Gastrocnemius medialis (tissue), 4 donors: ENCODE measurements at regions not wholly inside any gene's neighbourhood (a gene's known extent, or its start where the extent isn't known, plus 50 kb on each side); places are given as distances from the start of the nearest gene placed in this dataset.

Source experiments
- ATAC-seq, 2 donors: fragments of 150-250 bp; one replicate each; pipeline ENCODE4 v1.9.1; 2016
- DNase-seq, 2 donors: peaks; one replicate each; pipeline ENCODE4 v3.0.0-alpha.2; 2019
- H3K27ac ChIP-seq, 4 donors: fragments of 200-600 bp; sonication (generic); 1 replicate in 1 of 4; 2 replicates in 3 of 4; pipeline ENCODE4 v1.5.1; 2016 to 2018; ENCODE audit warnings: mild to moderate bottlenecking in 2 of 4, moderate library complexity in 1 of 4
- H3K27me3 ChIP-seq, 3 donors: fragments of 200-600 bp; sonication (generic) in 2 of 3; 1 replicate in 1 of 3; 2 replicates in 2 of 3; pipeline versions ENCODE4 v1.5.1 to v1.6.0; 2016 to 2019; ENCODE audit warnings: mild to moderate bottlenecking in 1 of 3, moderate library complexity in 1 of 3
- H3K36me3 ChIP-seq, 2 donors: fragments of 200-600 bp; sonication (generic) in 1 of 2; one replicate each; pipeline ENCODE4 v1.5.1; 2017 to 2018
- H3K4me1 ChIP-seq, 2 donors: fragments of 200-600 bp; sonication (generic) in 1 of 2; one replicate each; pipeline ENCODE4 v1.5.1; 2016 to 2017; ENCODE audit warnings: mild to moderate bottlenecking in 2 of 2
- H3K4me3 ChIP-seq, 4 donors: fragments of 200-600 bp; sonication (generic) in 3 of 4; 1 replicate in 1 of 4; 2 replicates in 3 of 4; pipeline ENCODE4 v1.5.1; 2016 to 2019; ENCODE audit warnings: mild to moderate bottlenecking in 2 of 4
- H3K9me3 ChIP-seq, 3 donors: fragments of 200-600 bp; sonication (generic) in 2 of 3; 1 replicate in 1 of 3; 2 replicates in 2 of 3; pipeline ENCODE4 v1.5.1; 2016 to 2019
- CTCF ChIP-seq, 5 experiments: fragments of 450-650 bp in 3 of 5; fragments of 200-600 bp in 2 of 5; sonication (generic) in 2 of 5; IDR thresholded peaks in 4 of 5; conservative IDR thresholded peaks in 1 of 5; 1 replicate in 4 of 5; 2 replicates in 1 of 5; pipeline ENCODE4 v1.5.1; 2016 to 2019; ENCODE audit warnings: antibody characterized with exemption in 5 of 5, mild to moderate bottlenecking in 3 of 5, moderate library complexity in 3 of 5
- POLR2A ChIP-seq, 2 donors: fragments of 450-650 bp; IDR thresholded peaks; one replicate each; pipeline ENCODE4 v1.6.1; 2017; ENCODE audit warnings: antibody characterized with exemption in 2 of 2, mild to moderate bottlenecking in 2 of 2, moderate library complexity in 2 of 2
- in situ Hi-C, 4 donors: fragments of 200-750 bp; cut with MboI; loops; one replicate each; pipeline versions ENCODE4 v1.15.0 to v1.8.0; 2017; ENCODE audit warnings: low sequenced_read_pairs in 4 of 4
- intact Hi-C: fragments of 100-400 bp; cut with DNase I; formaldehyde crosslinking; loops from one replicate; pipeline ENCODE4 v1.15.1; 2023; ENCODE audit warnings: low total_unique reads

DNA sequence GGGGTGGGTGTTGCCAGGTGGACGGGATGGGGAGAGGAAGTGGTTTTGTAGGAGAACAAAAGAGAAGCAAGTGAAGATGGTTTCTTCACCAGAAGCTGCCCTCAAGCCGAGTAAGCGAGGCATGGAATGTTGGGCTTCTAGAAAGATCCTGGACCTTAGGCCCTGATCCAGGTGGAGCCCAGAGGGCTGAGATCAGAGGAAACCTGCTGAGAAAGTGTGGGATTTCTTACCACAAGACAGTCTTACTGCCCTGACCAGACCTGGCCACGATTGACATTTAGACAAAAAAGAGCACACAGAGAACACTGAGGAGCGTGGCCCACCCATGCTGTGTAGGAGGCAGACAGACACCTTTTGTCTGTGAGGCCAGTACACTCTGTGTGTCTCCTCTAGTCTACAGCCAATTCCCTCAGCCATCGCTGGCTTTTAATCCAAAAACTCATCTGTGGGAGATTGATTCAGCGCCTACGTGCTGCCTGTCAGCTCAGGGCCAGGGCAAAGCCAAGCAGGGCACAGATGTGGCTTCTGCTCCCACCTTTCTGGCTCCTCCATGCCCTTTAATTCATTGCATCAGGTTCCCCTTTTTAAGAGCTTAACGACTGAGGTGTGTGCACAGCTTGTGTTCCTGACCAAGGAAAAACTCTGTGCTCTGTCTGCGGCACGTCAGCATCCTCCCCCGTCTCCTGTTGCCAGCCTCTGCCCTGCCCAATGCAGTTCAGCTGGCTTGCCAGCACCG, 123.3 kb downstream of the AKAP11 start:
- intact Hi-C loops (no loop called here), in situ Hi-C loops (no loop called here)
- TF ChIP-seq POLR2A (IDR thresholded peaks at IDR 0.05) = no peak
- no peak for TF ChIP-seq CTCF (IDR thresholded peaks at IDR 0.05 in 4 of 5, conservative IDR thresholded peaks at IDR 0.05 in 1 of 5)
- Histone ChIP-seq H3K27me3 (no peaks in the 10 kb centered on the region), H3K36me3 (no peaks in the 10 kb centered on the region), H3K27ac (no peak overlapping the region), H3K4me1 (no peaks in the 10 kb centered on the region), H3K4me3 (no peak overlapping the region), H3K9me3 (no peaks in the 10 kb centered on the region)
- DNase-seq = no peak
- ATAC-seq = no peak

DNA sequence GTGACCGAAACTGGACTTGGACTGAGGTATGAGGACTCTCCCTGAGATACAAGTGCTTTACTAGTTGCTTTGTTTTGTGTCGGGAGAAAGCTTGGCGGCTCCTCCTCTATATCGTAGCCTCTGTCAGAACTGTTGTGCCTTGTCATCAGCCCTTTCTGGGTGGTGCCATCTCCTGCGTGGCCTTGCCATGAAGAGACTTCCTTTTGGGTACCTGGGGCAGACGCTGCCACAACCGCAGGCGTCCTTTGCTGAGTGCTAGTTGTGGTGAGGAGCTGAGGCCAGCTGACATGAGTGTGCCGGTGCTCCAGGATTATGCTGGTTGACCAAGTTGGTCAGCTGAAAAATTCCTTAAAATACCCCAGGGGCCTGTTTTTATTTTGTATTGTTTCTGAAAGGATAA, 124.5 kb downstream of the AKAP11 start:
- H3K4me1 ChIP-seq = no peaks in the 10 kb centered on the region
- H3K36me3 ChIP-seq = no peaks in the 10 kb centered on the region
- in situ Hi-C loops = no loop called here
- no peak for TF ChIP-seq CTCF (IDR thresholded peaks at IDR 0.05 in 4 of 5, conservative IDR thresholded peaks at IDR 0.05 in 1 of 5)
- no peak for TF ChIP-seq POLR2A (IDR thresholded peaks at IDR 0.05)
- H3K27me3 ChIP-seq = no peaks in the 10 kb centered on the region
- no peaks in the 10 kb centered on the region for H3K9me3 ChIP-seq
- DNase-seq (no peak), ATAC-seq (no peak)
- intact Hi-C loops = no loop called here
- H3K4me3 ChIP-seq = no peak overlapping the region
- H3K27ac ChIP-seq = no peak overlapping the region

- intact Hi-C loops = no loop called here
- H3K4me3 ChIP-seq = no peak overlapping the region
- no peak for ATAC-seq
- no peaks in the 10 kb centered on the region for H3K4me1 ChIP-seq
- H3K9me3 ChIP-seq = no peaks in the 10 kb centered on the region
- in situ Hi-C loops = no loop called here
- TF ChIP-seq CTCF (IDR thresholded peaks at IDR 0.05 in 4 of 5, conservative IDR thresholded peaks at IDR 0.05 in 1 of 5) = no peak
- no peak for TF ChIP-seq POLR2A (IDR thresholded peaks at IDR 0.05)
- no peak for DNase-seq
- no peaks in the 10 kb centered on the region for H3K36me3 ChIP-seq
- no peaks in the 10 kb centered on the region for H3K27me3 ChIP-seq
- H3K27ac ChIP-seq = no peak overlapping the region
These were observed 125.1 kb downstream of the AKAP11 start for GRCh38 chr13:42396901-42397655.

DNA sequence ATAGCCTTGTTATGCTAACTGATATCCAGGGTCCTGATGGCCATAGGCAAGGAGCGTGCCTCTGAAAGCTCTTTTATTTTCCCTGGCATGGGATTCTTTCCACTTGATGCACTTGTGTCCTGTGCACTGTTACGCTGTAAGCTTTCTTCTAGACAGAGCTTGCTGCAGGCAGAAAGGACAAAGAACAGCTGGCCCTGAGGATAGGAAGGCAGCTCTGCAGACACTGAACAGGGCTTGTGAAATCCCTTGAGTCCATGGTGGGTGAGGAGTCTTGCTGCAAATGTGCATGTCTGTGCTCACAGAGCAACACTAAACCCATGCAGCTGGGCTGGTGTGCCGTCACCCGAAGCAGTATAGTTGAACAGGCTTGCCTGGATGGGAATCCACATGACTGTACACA, 126.6 kb downstream of the AKAP11 start:
- no peaks in the 10 kb centered on the region for H3K4me1 ChIP-seq
- ATAC-seq = no peak
- H3K36me3 ChIP-seq = no peaks in the 10 kb centered on the region
- H3K27me3 ChIP-seq = no peaks in the 10 kb centered on the region
- TF ChIP-seq CTCF (IDR thresholded peaks at IDR 0.05 in 4 of 5, conservative IDR thresholded peaks at IDR 0.05 in 1 of 5) = no peak
- no peak for TF ChIP-seq POLR2A (IDR thresholded peaks at IDR 0.05)
- no peaks in the 10 kb centered on the region for H3K9me3 ChIP-seq
- in situ Hi-C loops = no loop called here
- intact Hi-C loops = no loop called here
- H3K4me3 ChIP-seq = no peak overlapping the region
- no peak overlapping the region for H3K27ac ChIP-seq
- DNase-seq = no peak
